Caco-2 (cell line): ENCODE measurements at regions not wholly inside any gene's neighbourhood (a gene's known extent, or its start where the extent isn't known, plus 50 kb on each side); places are given as distances from the start of the nearest gene placed in this dataset.

Experiments used
- BruUV-seq: library from RNA; stranded (reverse); fragments of 400-500 nt; replicated peaks from 2 replicates; lab custom pipeline; 2021; lab: Mats Ljungman, UMichigan
- CTCF ChIA-PET: fragments of 300-600 bp; sonication (Branson Sonifier 250); formaldehyde crosslinking; loops from one replicate; lab custom pipeline; 2022; ENCODE audit warnings: antibody characterized with exemption; lab: Charles Lee
- POLR2A ChIA-PET: fragments of 300-600 bp; sonication (Branson Sonifier 250); formaldehyde crosslinking; loops from one replicate; lab custom pipeline; 2022; ENCODE audit warnings: antibody characterized with exemption; lab: Charles Lee
- DNase-seq, 2 experiments: peaks; one replicate each; pipeline versions ENCODE4 v3.0.0 to v3.0.0-alpha.2; 2020 to 2022
- H3K27me3 ChIP-seq: replicated peaks from 2 replicates; pipeline ENCODE4 v1.6.0; 2011; ENCODE audit warnings: low read length; ENCODE audit not compliant: control insufficient read depth, insufficient read depth
- H3K36me3 ChIP-seq: 2 replicates; pipeline ENCODE4 v1.5.1; 2011; ENCODE audit warnings: low read length; ENCODE audit not compliant: control insufficient read depth, insufficient read depth
- H3K4me1 ChIP-seq: fragments of 250-450 bp; sonication (Bioruptor Pico); 2 replicates; pipeline ENCODE4 v1.5.1; 2020; ENCODE audit warnings: mild to moderate bottlenecking
- H3K4me3 ChIP-seq: 2 replicates; pipeline ENCODE4 v1.5.1; 2011; ENCODE audit warnings: low read depth, mild to moderate bottlenecking, control low read depth, low read length
- H3K9me3 ChIP-seq: fragments of 250-450 bp; sonication (Bioruptor Pico); 2 replicates; pipeline ENCODE4 v1.5.1; 2020; ENCODE audit warnings: mild to moderate bottlenecking, moderate library complexity
- H3K27ac Mint-ChIP-seq: one replicate; pipeline ENCODE4 v1.8.0; 2022; ENCODE audit warnings: mixed read lengths; ENCODE audit not compliant: unreplicated experiment
- H3K27me3 Mint-ChIP-seq: one replicate; pipeline ENCODE4 v1.8.0; 2022; ENCODE audit warnings: mixed read lengths; ENCODE audit not compliant: insufficient read depth, unreplicated experiment
- H3K36me3 Mint-ChIP-seq: one replicate; pipeline ENCODE4 v1.8.0; 2022; ENCODE audit warnings: mild to moderate bottlenecking, mixed read lengths; ENCODE audit not compliant: insufficient read depth, unreplicated experiment
- H3K4me1 Mint-ChIP-seq: one replicate; pipeline ENCODE4 v1.8.0; 2022; ENCODE audit warnings: low read depth, mixed read lengths; ENCODE audit not compliant: unreplicated experiment
- H3K4me3 Mint-ChIP-seq: one replicate; pipeline ENCODE4 v1.8.0; 2022; ENCODE audit warnings: mild to moderate bottlenecking, moderate library complexity, mixed read lengths; ENCODE audit not compliant: unreplicated experiment
- H3K9me3 Mint-ChIP-seq: one replicate; pipeline ENCODE4 v1.8.0; 2022; ENCODE audit warnings: mixed read lengths; ENCODE audit not compliant: unreplicated experiment
- intact Hi-C: fragments of 100-400 bp; cut with micrococcal nuclease; formaldehyde crosslinking; loops from one replicate; pipeline ENCODE4 v1.10.0; 2022; ENCODE audit not compliant: unreplicated experiment
- TF ChIP-seq, protein P1 (sequence below), 2 experiments: fragments of 200-600 bp in 1 of 2; IDR thresholded peaks; 1 replicate in 1 of 2; 2 replicates in 1 of 2; pipeline versions ENCODE4 v1.5.1 to v1.8.0; 2011 to 2022; ENCODE audit warnings: antibody characterized with exemption in 1 of 2, control low read depth in 1 of 2, inconsistent platforms in 1 of 2, low read depth in 1 of 2, low read length in 1 of 2, mild to moderate bottlenecking in 1 of 2, moderate library complexity in 1 of 2; ENCODE audit not compliant: insufficient read depth in 1 of 2, severe bottlenecking in 1 of 2, unreplicated experiment in 1 of 2

DNA sequence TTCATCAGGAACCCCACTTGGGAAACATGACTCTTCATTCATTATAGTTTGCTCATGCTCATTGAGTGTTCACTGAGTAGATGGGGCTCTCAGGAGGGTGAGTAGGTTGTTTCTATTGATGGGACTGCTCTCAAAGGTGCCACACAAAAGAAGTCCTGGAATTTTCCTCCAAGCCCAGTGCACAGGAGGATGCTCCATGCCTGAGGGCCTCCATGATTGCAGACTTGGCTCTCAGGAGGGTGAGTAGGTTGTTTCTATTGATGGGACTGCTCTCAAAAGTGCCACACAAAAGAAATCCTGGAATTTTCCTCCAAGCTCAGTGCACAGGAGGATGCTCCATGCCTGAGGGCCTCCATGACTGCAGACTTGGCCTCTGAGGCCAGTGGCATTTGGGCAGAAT lies 108.5 kb downstream of the ZNF674 start:
- no peaks in the 10 kb centered on the region for H3K9me3 ChIP-seq
- Mint-ChIP-seq H3K27me3 (no peaks in the 10 kb centered on the region), H3K9me3 (no peaks in the 10 kb centered on the region), H3K4me1 (no peaks in the 10 kb centered on the region), H3K27ac (no peak overlapping the region), H3K36me3 (no peaks in the 10 kb centered on the region), H3K4me3 (no peak overlapping the region)
- no peaks in the 10 kb centered on the region for H3K27me3 ChIP-seq
- DNase-seq = no peak
- H3K4me3 ChIP-seq = no peak overlapping the region
- ChIA-PET CTCF (no interaction called here), POLR2A (no interaction called here)
- no peaks in the 10 kb centered on the region for H3K4me1 ChIP-seq
- TF ChIP-seq, protein P1, sequence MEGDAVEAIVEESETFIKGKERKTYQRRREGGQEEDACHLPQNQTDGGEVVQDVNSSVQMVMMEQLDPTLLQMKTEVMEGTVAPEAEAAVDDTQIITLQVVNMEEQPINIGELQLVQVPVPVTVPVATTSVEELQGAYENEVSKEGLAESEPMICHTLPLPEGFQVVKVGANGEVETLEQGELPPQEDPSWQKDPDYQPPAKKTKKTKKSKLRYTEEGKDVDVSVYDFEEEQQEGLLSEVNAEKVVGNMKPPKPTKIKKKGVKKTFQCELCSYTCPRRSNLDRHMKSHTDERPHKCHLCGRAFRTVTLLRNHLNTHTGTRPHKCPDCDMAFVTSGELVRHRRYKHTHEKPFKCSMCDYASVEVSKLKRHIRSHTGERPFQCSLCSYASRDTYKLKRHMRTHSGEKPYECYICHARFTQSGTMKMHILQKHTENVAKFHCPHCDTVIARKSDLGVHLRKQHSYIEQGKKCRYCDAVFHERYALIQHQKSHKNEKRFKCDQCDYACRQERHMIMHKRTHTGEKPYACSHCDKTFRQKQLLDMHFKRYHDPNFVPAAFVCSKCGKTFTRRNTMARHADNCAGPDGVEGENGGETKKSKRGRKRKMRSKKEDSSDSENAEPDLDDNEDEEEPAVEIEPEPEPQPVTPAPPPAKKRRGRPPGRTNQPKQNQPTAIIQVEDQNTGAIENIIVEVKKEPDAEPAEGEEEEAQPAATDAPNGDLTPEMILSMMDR (IDR thresholded peaks at IDR 0.05; ENCODE audit: insufficient read depth in 1 of 2, low read depth in 1 of 2, low read length in 1 of 2, severe bottlenecking in 1 of 2, unreplicated experiment in 1 of 2) = no peak
- no TSS peak for BruUV-seq
- no peaks in the 10 kb centered on the region for H3K36me3 ChIP-seq
- intact Hi-C loops = no loop called here

DNA sequence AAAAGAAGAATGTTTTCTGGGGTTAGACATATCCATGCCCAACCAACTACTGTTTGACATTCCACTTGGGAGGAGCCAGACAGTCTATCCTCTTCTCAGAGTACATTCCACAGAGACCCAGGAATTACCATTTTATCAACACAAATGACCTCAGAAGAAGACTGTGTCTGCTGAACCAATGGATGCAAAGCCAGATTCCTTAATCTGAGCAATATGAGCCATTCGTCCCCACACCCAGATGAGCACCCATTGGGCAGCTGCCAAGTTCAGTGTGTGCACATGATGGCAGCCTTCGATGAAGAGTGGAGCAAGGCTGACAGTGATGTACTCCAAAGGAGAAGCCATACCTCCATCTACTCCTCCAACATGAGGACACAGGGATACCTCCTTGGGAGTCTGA lies 111.3 kb downstream of the ZNF674 start:
- no TSS peak for BruUV-seq

DNA sequence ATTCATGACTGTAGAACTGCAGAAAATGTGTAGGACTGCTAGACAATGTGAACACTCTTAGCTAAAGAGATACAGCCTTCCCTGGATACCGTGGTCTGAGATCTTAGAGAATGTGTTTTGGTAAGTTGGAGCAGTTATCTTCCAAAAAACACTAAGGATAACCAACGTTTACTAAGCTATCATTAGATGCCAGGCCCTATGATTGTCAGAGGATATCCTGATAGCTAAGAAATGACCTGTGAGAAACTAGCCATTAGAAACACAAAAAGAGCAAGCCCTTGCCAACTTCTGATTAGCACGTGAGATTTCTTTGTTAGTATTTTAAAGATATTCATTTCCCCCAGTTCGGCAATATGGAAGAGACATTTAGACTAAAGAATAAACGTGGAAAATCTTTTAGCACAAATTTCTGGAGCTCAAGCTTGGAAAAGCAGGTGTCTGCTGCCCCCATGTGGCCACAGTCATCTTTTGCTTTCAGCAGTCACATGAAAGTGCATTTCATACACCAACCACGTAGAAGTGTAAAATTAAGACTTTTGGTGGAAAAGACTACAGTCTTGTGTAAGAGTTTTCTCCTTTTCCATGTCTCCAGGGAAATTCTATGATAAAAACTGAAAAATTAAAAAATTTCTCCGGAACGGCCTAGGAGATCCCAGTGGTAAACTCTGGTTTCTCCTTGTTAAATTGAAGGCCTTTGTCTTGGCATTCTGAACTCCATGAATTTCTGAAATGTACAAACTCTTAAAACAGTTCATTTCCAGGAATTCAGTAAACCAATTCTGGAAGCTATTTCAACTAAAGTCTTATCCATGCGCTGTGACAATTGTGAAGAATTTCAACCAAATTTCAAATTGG lies 136.4 kb downstream of the ZNF674 start:
- Histone ChIP-seq H3K9me3 (no peaks in the 10 kb centered on the region), H3K36me3 (no peaks in the 10 kb centered on the region), H3K4me1 (peaks cover 4% of the 10 kb centered on the region; the same call in 1 of the 2 replicates), H3K27me3 (no peaks in the 10 kb centered on the region), H3K4me3 (no peak overlapping the region)
- Mint-ChIP-seq H3K4me1 (no peaks in the 10 kb centered on the region), H3K27ac (no peak overlapping the region), H3K27me3 (no peaks in the 10 kb centered on the region), H3K9me3 (no peaks in the 10 kb centered on the region), H3K4me3 (no peak overlapping the region), H3K36me3 (no peaks in the 10 kb centered on the region)
- DNase-seq = peak; percentile 46 to 64
- intact Hi-C loops = loop anchor here (1.0 to 10.0 kb wide), 3 partner anchors 27 to 1084 kb away; no protein-coding TSS in a partner anchor
- no TSS peak for BruUV-seq
- ChIA-PET POLR2A (no interaction called here), CTCF (interaction anchor here (0.5 to 1.2 kb wide), 6 partner anchors 23 to 893 kb away, joined by 3 to 9 read pairs (median 5); no protein-coding TSS in a partner anchor)
- TF ChIP-seq, protein P1 (IDR thresholded peaks at IDR 0.05; ENCODE audit: insufficient read depth in 1 of 2, low read depth in 1 of 2, low read length in 1 of 2, severe bottlenecking in 1 of 2, unreplicated experiment in 1 of 2) = peak; percentile 58 to 74

More for the DNA sequence above, 111.3 kb downstream of the ZNF674 start:
- H3K4me3 ChIP-seq = no peak overlapping the region
- no peaks in the 10 kb centered on the region for H3K4me1 ChIP-seq
- Mint-ChIP-seq H3K36me3 (no peaks in the 10 kb centered on the region), H3K27ac (no peak overlapping the region), H3K4me3 (no peak overlapping the region), H3K4me1 (no peaks in the 10 kb centered on the region), H3K27me3 (peaks cover 6% of the 10 kb centered on the region), H3K9me3 (no peaks in the 10 kb centered on the region)
- TF ChIP-seq, protein P1 (IDR thresholded peaks at IDR 0.05; ENCODE audit: insufficient read depth in 1 of 2, low read depth in 1 of 2, low read length in 1 of 2, severe bottlenecking in 1 of 2, unreplicated experiment in 1 of 2) = no peak
- CTCF ChIA-PET = no interaction called here
- no peaks in the 10 kb centered on the region for H3K27me3 ChIP-seq
- DNase-seq = no peak
- no peaks in the 10 kb centered on the region for H3K9me3 ChIP-seq
- intact Hi-C loops = no loop called here
- H3K36me3 ChIP-seq = no peaks in the 10 kb centered on the region
- POLR2A ChIA-PET = no interaction called here
